GM21367 (cell line): ENCODE measurements at regions not wholly inside any gene's neighbourhood (a gene's known extent, or its start where the extent isn't known, plus 50 kb on each side); places are given as distances from the start of the nearest gene placed in this dataset.

Experiments
- ATAC-seq: cut with Tn5 transposase; IDR thresholded peaks from one replicate; pipeline ENCODE4 v1.9.1; 2021; ENCODE audit not compliant: unreplicated experiment

DNA sequence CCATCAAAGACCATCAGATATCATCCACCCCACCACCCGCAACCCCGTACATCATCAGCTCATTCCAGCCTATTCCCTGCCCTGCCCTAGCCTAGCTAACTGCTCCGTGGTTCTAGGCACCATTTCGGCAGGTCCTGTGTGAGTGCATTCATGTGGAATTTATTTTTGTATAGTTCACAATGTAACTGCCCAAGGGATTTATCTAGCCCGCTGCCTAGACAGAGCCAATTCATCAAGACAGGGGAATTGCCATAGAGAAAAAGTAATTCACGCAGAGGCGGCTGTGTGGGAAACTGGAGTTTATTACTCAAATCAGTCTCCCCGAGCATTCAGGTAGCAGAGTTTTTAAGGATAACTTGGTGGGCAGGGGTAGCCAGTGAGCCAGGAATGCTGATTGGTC lies 109.2 kb upstream of the UBL3 start:
- no peak for ATAC-seq

- ATAC-seq, result no peak
Observed at GRCh38 chr13:29959086-29959485, 108.7 kb upstream of the UBL3 start.

GRCh38 chr13:29958476-29958875 lies 108.1 kb upstream of the UBL3 start:
- ATAC-seq, result no peak

GRCh38 chr13:29957320-29957719 lies 106.9 kb upstream of the UBL3 start:
- ATAC-seq, result no peak

DNA sequence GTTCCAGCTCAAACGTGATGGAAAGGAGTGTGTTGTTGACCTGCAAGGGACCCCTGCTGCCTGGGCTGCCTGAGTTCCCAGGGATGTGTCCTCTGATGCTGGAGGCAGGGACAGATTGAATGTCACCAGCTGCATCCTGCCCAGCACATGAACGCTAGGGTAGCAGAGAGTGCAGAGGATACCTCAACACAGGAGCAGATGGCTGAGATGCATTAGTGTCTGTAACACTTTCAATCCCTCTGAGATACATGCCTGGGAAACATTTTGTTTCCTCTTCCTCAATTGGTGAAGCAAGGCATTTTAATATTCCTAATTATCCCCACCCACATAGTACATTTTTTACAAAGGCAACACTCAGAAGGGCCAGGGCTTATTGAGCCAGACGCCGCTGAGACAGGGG lies 106.4 kb upstream of the UBL3 start:
- ATAC-seq, result no peak

GRCh38 chr13:29955137-29955650 lies 104.8 kb upstream of the UBL3 start:
- no peak for ATAC-seq

GRCh38 chr13:29954082-29955028 lies 103.9 kb upstream of the UBL3 start:
- no peak for ATAC-seq

DNA sequence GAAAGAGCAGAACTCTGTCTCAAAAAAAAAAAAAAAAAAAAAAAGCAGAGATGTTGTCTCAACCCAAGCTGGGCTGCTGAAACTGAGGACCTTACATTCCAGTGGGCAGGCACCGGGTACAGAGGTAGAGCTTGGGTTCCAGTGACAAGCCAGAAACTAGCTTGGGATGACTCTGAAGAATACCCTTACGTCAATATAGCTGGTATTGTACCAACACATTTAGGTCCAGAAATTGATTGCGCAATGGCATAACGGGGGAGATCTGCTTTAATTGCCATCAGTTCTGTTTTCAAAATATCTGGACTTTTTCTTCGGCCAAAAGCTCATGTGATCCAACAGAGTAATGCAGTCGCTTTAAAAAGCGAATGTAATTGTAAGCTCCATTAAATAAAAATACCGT lies 103.1 kb upstream of the UBL3 start:
- ATAC-seq, result no peak

DNA sequence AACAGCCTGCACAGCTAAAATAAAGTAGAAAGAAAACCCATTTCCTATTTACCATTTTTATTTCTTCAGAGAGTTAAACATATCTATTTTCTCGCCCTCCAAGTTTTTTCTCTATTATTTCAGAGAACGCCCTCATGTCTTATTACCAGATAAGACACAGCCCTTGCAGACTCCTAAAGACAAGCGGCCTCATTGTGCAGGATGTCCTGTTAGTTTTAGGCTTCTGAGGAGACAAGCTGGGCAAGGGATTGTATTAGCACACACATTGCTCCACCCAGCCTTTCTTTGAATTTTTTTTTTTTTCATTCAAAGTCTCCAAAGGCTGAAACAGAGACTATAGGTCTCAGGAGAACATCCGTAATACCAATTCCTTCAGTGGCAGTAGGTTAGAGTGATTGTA lies 101.8 kb upstream of the UBL3 start:
- no peak for ATAC-seq

DNA sequence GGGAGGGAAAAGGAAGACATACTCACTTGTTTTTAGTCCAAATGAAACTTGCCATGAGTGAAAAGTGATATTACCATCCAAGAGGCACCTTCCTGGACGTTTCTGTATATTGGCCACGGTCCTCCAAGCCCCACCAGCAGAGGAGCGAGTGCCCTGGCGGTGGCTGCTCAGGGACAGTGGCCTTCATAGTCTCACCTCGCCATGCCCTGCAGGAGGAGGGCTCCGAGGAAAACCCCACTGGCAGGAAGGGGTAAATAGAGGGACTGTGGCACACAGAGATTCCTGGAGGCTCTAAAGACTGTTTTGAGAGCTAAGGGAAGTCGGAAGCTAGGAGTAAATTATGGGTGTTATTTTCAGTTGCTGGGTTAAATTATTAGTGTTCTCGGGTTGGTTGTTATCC lies 98.4 kb upstream of the UBL3 start:
- no peak for ATAC-seq

- no peak for ATAC-seq
Observed at GRCh38 chr13:29948244-29948643, 97.8 kb upstream of the UBL3 start.

- ATAC-seq, result no peak
Observed at GRCh38 chr13:29947839-29948238, 97.4 kb upstream of the UBL3 start.

DNA sequence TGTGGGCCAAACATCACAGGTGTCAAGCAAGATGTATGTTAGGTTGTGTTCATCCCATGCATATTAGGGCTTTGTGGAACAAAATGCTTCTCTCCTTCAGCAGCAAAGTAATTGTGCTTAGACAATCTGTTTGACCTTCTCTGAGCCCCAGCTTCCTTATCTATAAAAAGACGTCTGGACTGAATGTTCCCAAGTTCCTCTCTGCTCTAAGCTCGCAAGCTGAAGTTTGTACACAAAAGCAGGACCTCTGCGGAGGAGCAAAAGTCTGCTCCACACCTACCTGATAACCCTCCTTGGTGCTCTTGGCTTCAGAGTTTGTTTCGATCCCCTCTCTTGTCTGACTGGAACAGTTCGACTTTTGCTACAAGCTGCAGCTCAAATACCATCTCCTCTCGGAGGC lies 95.7 kb upstream of the UBL3 start:
- ATAC-seq, result no peak

GRCh38 chr13:29943686-29944085 lies 93.3 kb upstream of the UBL3 start:
- ATAC-seq, result no peak

- ATAC-seq, result no peak
Observed at GRCh38 chr13:29943273-29943672, 92.9 kb upstream of the UBL3 start.

GRCh38 chr13:29940715-29941114 lies 90.3 kb upstream of the UBL3 start:
- ATAC-seq, result no peak

- ATAC-seq, result no peak
Observed at GRCh38 chr13:29939158-29939557, 88.7 kb upstream of the UBL3 start.

- no peak for ATAC-seq
Observed at GRCh38 chr13:29937841-29938240, 87.4 kb upstream of the UBL3 start.

DNA sequence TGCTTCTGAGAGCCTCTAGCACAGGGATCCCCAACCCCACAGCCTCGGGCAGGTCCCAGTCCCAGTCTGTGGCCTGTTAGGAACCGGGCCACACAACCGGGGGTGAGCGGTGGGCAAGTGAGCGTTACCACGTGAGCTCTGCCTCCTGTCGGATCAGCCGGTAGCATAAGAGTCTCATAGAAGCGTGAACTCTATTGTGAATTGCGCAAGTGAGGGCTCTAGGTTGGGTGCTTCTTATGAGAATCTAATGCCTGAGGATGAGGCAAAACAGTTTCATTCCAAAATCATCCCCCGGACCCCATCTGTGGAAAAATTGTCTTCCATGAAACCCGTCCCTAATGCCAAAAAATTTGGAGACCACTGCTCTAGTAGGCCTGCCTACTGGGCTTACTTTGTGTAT lies 87.0 kb upstream of the UBL3 start:
- ATAC-seq, result no peak

- no peak for ATAC-seq
Observed at GRCh38 chr13:29936956-29937355, 86.5 kb upstream of the UBL3 start.

GRCh38 chr13:29936051-29936813 lies 85.8 kb upstream of the UBL3 start:
- no peak for ATAC-seq
